ENCODE measurements at regions not wholly inside any gene's neighbourhood (a gene's known extent, or its start where the extent isn't known, plus 50 kb on each side); places are given as distances from the start of the nearest gene placed in this dataset.

DNA sequence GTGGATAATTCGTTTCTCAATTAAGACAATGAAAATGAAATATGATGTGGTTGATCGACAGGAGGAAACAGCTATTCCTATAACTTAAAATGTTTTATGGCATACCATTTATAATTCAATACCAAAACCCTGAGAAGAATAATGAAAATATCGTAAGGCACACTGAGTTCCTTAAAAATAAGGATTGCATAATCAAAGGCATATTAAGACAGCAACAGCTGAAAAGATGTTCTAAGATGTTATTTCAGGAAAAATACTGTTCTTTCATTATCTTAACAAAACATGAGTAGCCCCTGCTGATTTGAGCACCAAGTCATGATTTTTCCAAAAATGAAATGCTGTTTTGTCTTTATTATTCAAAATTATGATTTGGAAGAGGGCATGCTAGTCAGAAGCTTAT lies 189.4 kb upstream of the ALG10 start:
- Histone ChIP-seq H4K5ac (ENCODE audit: insufficient read length, low read depth, low read length) (no peak overlapping the region), H3K23ac (ENCODE audit: insufficient read length, low read depth, low read length) (no peak overlapping the region), H2BK5ac (ENCODE audit: insufficient read length, low read length) (no peak overlapping the region), H3T11ph (ENCODE audit: low read length) (no peak overlapping the region), H2BK120ac (ENCODE audit: low read depth, low read length, poor library complexity, severe bottlenecking) (no peak overlapping the region), H2BK12ac (ENCODE audit: insufficient read length, low read depth, low read length) (no peak overlapping the region), H3K9ac (ENCODE audit: extremely low read depth, insufficient read length, low read length) (no peak overlapping the region), H2AK5ac (ENCODE audit: insufficient read length, low read length) (no peak overlapping the region), H2BK20ac (ENCODE audit: low read depth, low read length, poor library complexity, severe bottlenecking) (no peak overlapping the region), H3K79me2 (ENCODE audit: insufficient read depth, low read length) (no peaks in the 10 kb centered on the region), H3K4ac (ENCODE audit: low read depth, low read length) (no peak overlapping the region), H4K8ac (replicated peaks; ENCODE audit: insufficient read length, low read depth, low read length) (no peak overlapping the region), H3K18ac (ENCODE audit: insufficient read length, low read depth, low read length) (no peak overlapping the region), H2AFZ (ENCODE audit: low read length) (no peak overlapping the region), H3K23me2 (ENCODE audit: insufficient read length, low read depth, low read length, poor library complexity, severe bottlenecking) (no peaks in the 10 kb centered on the region), H3K79me1 (ENCODE audit: insufficient read depth, low read depth, low read length, poor library complexity, severe bottlenecking) (no peaks in the 10 kb centered on the region), H3K14ac (ENCODE audit: insufficient read depth, low read length) (no peak overlapping the region), H3K9me3 (ENCODE audit: control insufficient read depth, low read depth, low read length) (no peaks in the 10 kb centered on the region), H3K56ac (ENCODE audit: insufficient read length, low read depth, low read length) (no peak overlapping the region), H4K20me1 (ENCODE audit: control insufficient read depth, insufficient read depth, insufficient read length) (no peaks in the 10 kb centered on the region), H3K27ac (ENCODE audit: insufficient read length, low read depth, low read length) (no peak overlapping the region), H3K4me2 (ENCODE audit: insufficient read depth, insufficient read length, low read length) (no peak overlapping the region), H2BK15ac (ENCODE audit: low read depth, low read length) (no peak overlapping the region), H3K27me3 (ENCODE audit: insufficient read depth, low read length) (no peaks in the 10 kb centered on the region), H4K91ac (ENCODE audit: insufficient read length, low read depth, low read length) (no peak overlapping the region), H3K4me1 (ENCODE audit: insufficient read depth, low read length) (no peaks in the 10 kb centered on the region)
- peaks cover 3 to 6% of the 10 kb centered on the region in 2 experiments; a peak in 4 of 5 replicates for H3K9me3 Mint-ChIP-seq
- no peaks in the 10 kb centered on the region for H3K27me3 Mint-ChIP-seq (ENCODE audit: low read depth)
- no CpG with 5 or more reads among the region's 3 CpGs for WGBS (ENCODE audit: extremely low coverage, insufficient read length, low lambda C conversion rate)
- no peak overlapping the region for H3K4me3 Mint-ChIP-seq
- H3K27ac Mint-ChIP-seq = no peak overlapping the region
- no peak for TF ChIP-seq CTCF (conservative IDR thresholded peaks at IDR 0.05)
- no peak for DNase-seq
- H3K36me3 Mint-ChIP-seq (ENCODE audit: insufficient read depth in 1 of 3, low read depth in 3 of 3) = no peaks in the 10 kb centered on the region
- no peaks in the 10 kb centered on the region for H3K4me1 Mint-ChIP-seq

Measured in H9 (cell line).